ENCODE measurements at regions not wholly inside any gene's neighbourhood (a gene's known extent, or its start where the extent isn't known, plus 50 kb on each side); places are given as distances from the start of the nearest gene placed in this dataset.

- TF ChIP-seq HNF1B (CRISPR knock-in tag; IDR thresholded peaks at IDR 0.05) (0 out of 2 replicates have a peak, but pooled peaks have one; percentile 7), THAP8 (CRISPR knock-in tag; IDR thresholded peaks at IDR 0.05; ENCODE audit: borderline replicate concordance) (no peak), SRSF4 (IDR thresholded peaks at IDR 0.05; ENCODE audit: low read depth, low read length, poor library complexity, severe bottlenecking) (no peak), ZNF513 (CRISPR knock-in tag; conservative IDR thresholded peaks at IDR 0.05) (no peak), HINFP (CRISPR knock-in tag; IDR thresholded peaks at IDR 0.05; ENCODE audit: low read depth) (no peak), CSRNP2 (CRISPR knock-in tag; conservative IDR thresholded peaks at IDR 0.05; ENCODE audit: low read depth) (no peak), PPARG (CRISPR knock-in tag; conservative IDR thresholded peaks at IDR 0.05) (no peak), ZNF576 (CRISPR knock-in tag; IDR thresholded peaks at IDR 0.05) (no peak), SAP130 (CRISPR knock-in tag; IDR thresholded peaks at IDR 0.05; ENCODE audit: low read depth) (peak; percentile 32; the same call in 1 of the 2 replicates), ZBTB38 (CRISPR knock-in tag; IDR thresholded peaks at IDR 0.05) (peak; percentile 90), ZNF652 (CRISPR knock-in tag; IDR thresholded peaks at IDR 0.05; ENCODE audit: borderline replicate concordance, low read depth) (no peak), MYPOP (CRISPR knock-in tag; IDR thresholded peaks at IDR 0.05) (no peak), GTF3A (CRISPR knock-in tag; conservative IDR thresholded peaks at IDR 0.05) (no peak), SNAPC4 (CRISPR knock-in tag; IDR thresholded peaks at IDR 0.05) (no peak)
Observed at GRCh38 chr17:77312786-77313599, 172.2 kb downstream of the SEC14L1 start (continued).

All from HepG2 (cell line).